G401.6 (cell line): ENCODE measurements at regions not wholly inside any gene's neighbourhood (a gene's known extent, or its start where the extent isn't known, plus 50 kb on each side); places are given as distances from the start of the nearest gene placed in this dataset.
"Not testable (repeated sequence)": the region's sequence is repeated elsewhere in the genome, so short reads cannot be mapped to it uniquely, and the experiment has no call there.

Experiments
- FAIRE-seq: peaks from 2 replicates; lab custom pipeline; 2012; peaks lifted over from hg19 to GRCh38; lab: Jason Lieb, UNC

- no peak for FAIRE-seq
Observed at GRCh38 chr5:97488126-97488668, 305.1 kb upstream of the RIOK2 start.

DNA sequence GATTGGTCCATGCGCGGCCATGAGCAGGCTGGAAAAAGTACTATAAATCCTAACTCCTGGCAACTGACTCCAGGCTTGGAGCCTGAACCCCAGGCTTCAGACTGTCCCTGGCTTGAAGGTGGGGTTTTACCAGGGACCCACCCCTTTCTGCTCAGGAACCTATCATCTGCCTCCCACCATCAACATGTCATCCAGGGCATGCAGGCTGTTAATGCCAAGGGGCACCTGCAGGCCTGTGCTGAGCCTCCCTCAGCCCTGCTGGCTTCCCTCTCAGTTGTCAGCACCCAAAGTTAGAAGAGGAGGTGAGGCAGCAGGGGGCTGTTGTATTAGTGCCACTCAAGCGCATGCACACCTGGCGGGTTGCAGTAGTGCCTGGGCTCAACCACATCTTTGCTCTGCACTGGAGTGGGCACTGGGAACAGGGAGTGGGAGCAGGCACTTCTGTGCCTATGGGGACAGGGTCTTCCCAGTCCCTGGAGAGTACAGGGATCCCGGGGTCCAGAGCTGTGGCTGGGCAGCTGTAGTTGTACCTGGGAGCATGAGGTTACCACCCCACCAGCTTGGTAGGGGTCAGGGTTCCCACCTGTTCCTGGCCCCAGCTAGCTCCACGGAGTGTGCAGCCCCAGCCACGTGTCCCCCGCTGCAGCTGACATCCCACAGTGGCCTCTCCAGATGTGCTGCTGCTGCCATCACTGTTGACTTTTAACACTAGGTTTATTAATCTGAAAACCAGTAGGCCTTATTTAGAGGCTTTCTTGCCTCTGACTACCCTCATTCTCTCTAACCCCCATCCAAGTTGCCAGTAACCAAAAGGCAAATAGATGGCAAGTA, 306.2 kb upstream of the RIOK2 start:
- FAIRE-seq, result no peak

DNA sequence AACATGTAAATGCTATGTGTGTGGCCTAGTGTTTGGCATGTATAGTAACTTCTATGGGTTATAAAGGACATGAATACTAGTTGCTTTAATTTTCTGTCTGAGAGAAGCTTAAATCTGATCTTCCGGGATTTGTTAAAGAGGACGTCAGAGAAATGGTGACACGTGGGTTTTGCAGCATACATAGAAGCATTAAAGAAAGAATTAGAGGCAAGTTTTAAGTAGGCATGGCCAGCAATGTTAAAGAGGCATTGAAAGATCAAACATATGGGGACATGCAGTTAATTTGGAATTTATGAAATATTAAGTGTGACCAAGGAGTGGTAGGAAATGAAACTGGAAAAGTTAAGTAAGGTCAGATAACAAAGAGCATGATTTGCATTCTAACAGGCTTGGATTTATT, 311.4 kb upstream of the RIOK2 start:
- no peak for FAIRE-seq

GRCh38 chr5:97495301-97495700, 312.3 kb upstream of the RIOK2 start:
- FAIRE-seq, result no peak

GRCh38 chr5:97496037-97496436, 313.0 kb upstream of the RIOK2 start:
- FAIRE-seq, result no peak

GRCh38 chr5:97498657-97499056, 315.6 kb upstream of the RIOK2 start:
- no peak for FAIRE-seq

GRCh38 chr5:97499605-97500004, 316.6 kb upstream of the RIOK2 start:
- FAIRE-seq, result no peak

DNA sequence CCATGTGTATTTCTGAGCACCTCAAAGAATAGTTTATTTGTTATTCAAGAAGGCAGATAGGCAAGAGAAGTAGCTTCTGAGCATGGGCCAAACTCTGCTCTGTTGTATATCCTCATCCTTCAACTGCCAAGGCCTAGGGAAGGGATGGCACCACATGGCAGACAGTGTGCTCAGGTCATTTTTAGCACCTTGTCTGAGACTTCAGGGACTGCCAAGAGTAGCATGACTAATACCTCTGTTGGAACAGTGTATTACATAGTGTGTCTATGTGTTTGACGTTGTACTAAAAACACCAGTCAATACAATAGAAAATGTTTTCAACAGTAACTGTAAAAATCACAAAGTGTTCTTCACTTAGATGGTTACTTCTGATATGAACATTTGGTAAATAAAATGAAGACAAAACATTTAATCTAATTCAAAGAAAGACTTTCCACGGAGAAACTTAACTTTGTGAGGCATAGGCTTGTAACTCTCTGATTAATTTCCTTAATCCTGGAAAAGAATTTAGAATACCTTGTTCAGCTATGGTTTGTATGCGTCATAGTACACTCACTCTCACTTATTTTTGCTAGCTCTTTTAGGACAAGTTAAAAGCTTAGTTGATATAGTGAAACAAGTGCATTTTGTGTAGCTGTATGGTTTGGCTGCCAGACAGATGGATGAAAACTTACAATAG, 318.4 kb upstream of the RIOK2 start:
- FAIRE-seq, result no peak

GRCh38 chr5:97501965-97502305, 318.9 kb upstream of the RIOK2 start:
- no peak for FAIRE-seq

DNA sequence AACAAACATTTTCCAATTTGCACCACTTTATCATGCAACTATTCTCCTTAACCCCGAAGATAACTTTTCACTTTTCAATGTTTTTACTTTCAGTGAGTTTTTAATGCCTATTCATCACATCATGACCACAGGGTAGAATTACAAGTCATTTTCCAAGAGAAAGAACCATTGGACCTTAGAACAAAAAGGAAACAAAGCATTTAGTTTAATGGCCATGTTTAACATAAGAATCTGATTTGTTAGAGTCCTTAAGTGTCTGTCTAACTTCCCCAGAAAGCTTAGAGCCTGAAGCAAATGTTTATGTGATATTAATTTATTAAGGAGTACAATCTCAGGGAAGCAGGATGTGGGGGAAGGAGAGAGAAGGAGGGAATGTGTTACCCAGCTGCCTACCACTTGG, 325.8 kb upstream of the RIOK2 start:
- no peak for FAIRE-seq

DNA sequence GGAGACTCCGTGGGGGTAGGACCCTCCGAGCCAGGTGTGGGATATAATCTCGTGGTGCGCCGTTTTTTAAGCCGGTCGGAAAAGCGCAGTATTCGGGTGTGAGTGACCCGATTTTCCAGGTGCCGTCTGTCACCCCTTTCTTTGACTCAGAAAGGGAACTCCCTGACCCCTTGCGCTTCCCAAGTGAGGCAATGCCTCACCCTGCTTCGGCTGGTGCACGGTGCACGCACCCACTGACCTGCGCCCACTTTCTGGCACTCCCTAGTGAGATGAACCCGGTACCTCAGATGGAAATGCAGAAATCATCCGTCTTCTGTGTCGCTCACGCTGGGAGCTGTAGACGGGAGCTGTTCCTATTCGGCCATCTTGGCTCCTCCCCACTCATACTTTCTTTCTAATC, 336.5 kb upstream of the RIOK2 start:
- FAIRE-seq, result not testable (repeated sequence)

DNA sequence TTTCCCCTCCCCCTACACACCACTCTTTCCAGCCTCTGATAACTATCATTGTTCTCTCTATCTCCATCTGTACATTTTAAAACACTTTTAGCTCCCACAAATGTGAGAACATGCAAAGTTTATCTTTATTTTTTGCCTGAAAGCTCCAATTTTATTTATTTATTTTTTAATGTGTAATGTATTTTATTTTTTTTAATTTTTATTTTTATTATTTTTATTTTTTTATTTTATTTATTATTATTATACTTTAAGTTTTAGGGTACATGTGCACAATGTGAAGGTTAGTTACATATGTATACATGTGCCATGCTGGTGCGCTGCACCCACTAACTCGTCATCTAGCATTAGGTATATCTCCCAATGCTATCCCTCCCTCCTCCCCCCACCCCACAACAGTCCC, 340.3 kb upstream of the RIOK2 start:
- not testable (repeated sequence) for FAIRE-seq

- no peak for FAIRE-seq
Observed at GRCh38 chr5:97525780-97526179, 342.7 kb upstream of the RIOK2 start.

DNA sequence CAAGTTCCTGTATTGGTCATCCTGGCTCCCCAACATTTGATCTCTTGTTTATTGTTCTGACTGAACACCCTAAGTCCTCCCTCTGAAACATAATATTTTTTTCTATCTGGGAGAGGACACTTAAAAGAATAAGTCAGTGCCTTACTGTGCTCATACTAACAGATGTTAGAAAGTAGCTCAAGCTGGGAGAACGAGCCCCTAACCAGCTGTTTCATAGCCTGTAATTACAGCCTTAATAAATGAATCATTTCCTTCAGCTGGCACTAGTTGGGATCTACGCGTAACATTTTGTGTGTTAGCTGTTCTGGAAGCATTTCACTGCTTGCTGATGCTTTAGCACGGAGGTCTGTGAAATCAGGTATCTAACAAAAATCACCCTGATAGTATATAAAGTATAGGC, 345.9 kb upstream of the RIOK2 start:
- FAIRE-seq, result no peak

DNA sequence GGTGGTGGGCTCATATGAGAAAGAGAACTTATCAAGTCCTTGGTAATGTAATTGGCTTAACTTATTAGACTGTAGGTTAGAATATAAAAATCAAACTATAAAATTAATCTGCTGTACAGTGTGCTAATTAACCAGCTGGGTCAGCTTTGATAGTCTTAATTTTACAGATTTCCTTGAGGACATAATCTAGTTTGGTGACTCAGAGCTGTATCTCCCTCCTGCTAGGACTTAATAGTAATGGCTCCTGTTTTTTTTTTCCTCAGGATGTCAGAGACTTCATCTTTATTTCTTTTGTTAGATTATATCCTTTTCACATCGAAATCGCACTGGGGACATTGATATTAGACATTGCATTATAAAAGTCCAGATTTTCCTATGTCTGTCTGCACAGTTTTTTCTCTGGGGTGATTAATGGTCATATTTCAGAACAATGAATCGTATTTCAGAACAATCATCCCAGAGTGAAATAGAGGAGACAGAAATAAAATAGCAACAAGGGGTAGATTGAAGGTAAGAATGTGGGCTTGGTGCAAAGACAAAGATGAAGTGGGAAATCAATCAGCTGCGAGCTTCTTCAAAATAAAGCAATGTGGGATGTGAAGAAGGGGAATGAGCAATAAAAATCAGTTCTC, 346.4 kb upstream of the RIOK2 start:
- FAIRE-seq, result no peak

GRCh38 chr5:97531549-97531948, 348.5 kb upstream of the RIOK2 start:
- FAIRE-seq, result no peak

DNA sequence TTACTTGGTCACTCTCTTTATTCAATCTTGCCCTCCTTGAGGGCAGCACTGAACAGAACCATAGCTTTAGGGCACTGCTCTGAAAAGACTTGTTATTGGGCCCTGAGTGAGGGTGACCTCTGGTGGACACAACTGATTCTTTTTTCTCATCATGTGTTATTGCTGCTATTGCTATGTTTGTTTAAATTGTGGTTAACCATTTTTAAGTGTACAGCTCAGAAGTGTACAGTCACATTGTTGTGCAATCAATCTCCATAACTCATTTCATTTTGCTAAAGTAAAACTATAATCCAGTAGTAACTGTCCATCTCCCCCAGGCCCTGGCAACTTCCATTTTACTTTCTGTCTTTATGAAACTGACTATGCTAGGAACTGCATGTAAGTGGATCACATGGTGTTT, 351.1 kb upstream of the RIOK2 start:
- FAIRE-seq, result no peak

GRCh38 chr5:97536683-97537082, 353.6 kb upstream of the RIOK2 start:
- no peak for FAIRE-seq

DNA sequence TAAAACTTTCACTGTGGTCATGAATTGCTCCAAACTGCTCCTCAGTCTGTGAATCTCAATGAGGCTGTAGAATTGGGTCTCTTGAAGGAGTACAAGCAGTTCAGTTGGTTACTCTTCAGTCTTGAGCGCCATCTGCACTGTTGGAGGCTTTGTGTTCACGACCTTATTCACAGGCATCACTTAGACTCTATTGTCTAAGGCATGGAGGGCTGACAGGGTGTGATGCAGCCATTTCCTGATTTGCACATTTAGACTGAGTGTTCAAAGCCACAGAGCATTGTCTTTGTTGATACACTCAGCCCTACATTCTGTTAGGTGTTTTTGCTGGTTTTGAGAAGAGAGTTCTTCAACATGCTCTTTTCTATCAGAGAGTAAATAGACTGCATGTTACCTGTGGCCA, 355.9 kb upstream of the RIOK2 start:
- FAIRE-seq, result no peak

GRCh38 chr5:97541864-97542263, 358.8 kb upstream of the RIOK2 start:
- no peak for FAIRE-seq

DNA sequence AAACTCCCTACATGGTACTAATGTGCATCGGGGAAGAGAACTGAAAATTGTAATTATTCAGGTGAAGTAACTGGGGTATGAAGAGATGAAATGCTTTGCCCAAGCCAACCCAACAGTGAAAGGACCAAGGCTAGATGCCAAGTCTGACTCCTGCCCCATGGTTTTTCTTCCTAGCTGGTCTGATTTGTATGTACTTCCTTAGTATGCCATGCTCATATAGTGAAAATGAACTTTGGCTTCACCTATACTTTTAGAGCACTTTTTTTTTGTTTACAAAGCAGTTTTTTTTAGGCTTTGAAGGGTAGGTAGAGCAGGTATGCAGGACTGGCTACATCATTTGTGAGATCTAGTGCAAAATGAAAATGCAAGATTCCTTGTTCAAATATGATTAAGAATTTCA, 359.4 kb upstream of the RIOK2 start:
- no peak for FAIRE-seq

- no peak for FAIRE-seq
Observed at GRCh38 chr5:97543166-97543565, 360.1 kb upstream of the RIOK2 start.

DNA sequence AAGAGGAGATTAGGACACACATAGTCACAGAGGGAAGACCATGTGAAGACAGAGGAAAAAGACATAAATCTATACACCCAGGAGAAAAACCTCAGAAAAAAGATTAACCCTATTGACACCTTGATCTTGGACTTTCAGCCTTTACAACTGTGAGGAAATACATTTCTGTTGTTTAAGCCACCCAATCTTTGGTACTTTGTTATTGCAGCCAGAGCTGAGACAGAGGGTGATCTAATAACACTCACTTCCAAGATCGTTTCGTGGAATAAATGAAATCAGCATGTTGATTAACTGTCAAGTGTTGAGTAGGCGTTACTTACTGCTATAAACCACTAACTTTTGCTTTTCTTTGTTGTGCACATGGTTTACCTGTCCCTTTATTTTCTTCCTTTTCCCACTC, 361.2 kb upstream of the RIOK2 start:
- FAIRE-seq, result no peak
